ENCODE measurements at regions not wholly inside any gene's neighbourhood (a gene's known extent, or its start where the extent isn't known, plus 50 kb on each side); places are given as distances from the start of the nearest gene placed in this dataset.

- DNase-seq (ENCODE audit: low read depth, low spot score): no peak
- in situ Hi-C loops (cut with HindIII; ENCODE audit: low pct_unique_long_range_greater_than_20kb, low sequenced_read_pairs): no loop called here
Measured at GRCh38 chr3:25306066-25306465, 122.0 kb upstream of the RARB start.

DNA sequence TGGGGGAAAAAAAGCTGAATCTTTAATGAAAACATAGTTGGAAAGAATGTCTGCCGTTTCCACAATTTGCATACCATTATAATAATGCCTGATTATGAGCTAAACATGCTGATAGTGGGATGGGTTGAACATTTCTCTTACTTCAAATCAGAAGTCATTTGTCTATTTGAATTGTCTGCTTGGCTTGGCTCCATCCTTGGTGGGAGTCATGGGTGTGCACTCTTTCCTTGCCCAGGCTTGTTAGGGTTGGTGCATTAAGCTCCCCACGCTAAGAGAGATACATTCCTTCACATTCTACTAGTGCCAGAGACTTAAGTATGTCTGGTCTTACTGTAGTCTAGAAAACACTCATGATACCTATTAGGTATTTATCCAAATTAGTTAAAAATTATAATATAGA lies 121.4 kb upstream of the RARB start:
- in situ Hi-C loops (cut with HindIII; ENCODE audit: low pct_unique_long_range_greater_than_20kb, low sequenced_read_pairs): no loop called here
- DNase-seq (ENCODE audit: low read depth, low spot score): no peak

DNA sequence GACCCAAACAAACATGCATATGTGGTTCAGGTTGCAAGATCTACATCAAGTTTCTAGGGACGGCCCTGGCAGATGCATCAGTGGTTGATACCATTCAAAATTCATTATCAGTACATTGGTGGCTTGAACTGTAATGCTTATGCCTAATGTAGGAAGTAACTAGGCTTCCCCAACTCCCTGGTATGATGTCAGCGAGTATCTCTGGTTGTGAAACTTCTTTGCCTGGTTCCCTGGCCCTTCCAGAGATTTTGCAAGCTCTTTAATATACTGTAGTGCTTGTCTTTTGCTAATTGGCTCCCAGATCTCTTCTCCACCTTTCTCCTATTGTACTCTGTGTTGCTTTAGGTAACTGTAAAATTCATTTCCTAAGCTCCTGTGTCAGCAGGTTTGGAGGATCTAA lies 114.8 kb upstream of the RARB start:
- no peak for DNase-seq (ENCODE audit: low read depth, low spot score)
- in situ Hi-C loops (cut with HindIII; ENCODE audit: low pct_unique_long_range_greater_than_20kb, low sequenced_read_pairs): no loop called here

DNA sequence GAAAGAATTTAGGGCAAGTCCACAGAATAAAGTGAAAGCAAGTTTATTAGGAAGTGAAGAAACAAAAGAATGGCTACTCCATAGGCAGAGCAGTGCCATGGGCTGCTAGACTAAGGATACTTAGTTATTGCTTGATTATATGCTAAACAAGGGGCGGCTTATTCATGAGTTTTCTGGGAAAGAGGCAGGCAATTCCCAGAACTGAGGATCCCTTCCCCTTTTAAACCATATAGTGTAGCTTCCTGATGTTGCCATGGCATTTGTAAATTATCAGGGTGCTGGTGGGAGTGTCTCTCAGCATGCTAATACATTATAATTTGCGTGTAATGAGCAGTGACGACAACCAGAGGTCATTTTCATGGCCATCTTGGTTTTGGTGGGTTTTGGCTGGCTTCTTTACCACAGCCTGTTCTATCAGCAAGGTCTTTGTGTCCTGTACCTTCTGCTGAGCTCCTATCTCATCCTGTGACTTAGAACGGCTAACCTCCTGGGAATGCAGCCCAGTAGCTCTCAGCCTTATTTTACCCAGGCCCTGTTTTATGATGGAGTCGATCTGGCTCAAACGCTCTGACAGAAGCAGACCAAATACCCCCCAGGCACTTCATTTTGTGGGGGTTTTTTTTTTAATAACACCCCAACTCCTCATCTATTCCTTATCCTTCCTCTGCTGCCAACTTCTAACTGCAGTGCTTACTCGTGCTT lies 103.0 kb upstream of the RARB start:
- DNase-seq (ENCODE audit: low read depth, low spot score): no peak

GRCh38 chr3:25335356-25335755 lies 92.7 kb upstream of the RARB start:
- in situ Hi-C loops (cut with HindIII; ENCODE audit: low pct_unique_long_range_greater_than_20kb, low sequenced_read_pairs): no loop called here
- no peak for DNase-seq (ENCODE audit: low read depth, low spot score)

More for the DNA sequence above, 103.0 kb upstream of the RARB start:
- in situ Hi-C loops (cut with HindIII; ENCODE audit: low pct_unique_long_range_greater_than_20kb, low sequenced_read_pairs): no loop called here

DNA sequence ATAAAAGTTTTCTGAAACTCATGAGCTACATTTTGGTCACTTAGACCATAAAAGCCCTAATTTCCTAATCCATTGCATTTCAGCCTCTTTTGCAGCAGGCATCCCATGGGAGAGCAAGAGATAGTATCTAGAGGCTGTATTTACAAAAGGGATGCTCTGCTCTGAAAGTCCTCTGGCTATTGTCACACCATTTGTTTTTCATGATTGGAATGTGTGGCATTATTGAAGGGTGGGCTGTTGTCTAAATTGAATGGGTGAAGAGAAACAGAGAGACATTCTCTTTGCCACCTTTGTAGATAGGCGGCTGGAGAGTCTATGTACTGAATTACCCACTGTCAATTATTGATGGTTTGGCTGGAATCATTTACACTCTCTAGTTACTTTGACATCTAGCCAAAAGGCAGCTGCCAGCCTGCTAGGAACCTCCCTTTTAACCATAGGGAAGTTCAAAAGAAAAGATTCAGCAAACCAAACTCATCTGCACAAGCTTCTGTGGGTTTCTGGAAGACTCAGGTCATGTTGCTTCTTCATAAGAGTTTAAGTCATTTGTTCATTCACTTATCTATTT lies 89.8 kb upstream of the RARB start:
- DNase-seq (ENCODE audit: low read depth, low spot score): no peak
- in situ Hi-C loops (cut with HindIII; ENCODE audit: low pct_unique_long_range_greater_than_20kb, low sequenced_read_pairs): no loop called here

- in situ Hi-C loops (cut with HindIII; ENCODE audit: low pct_unique_long_range_greater_than_20kb, low sequenced_read_pairs): no loop called here
- DNase-seq (ENCODE audit: low read depth, low spot score): no peak
Measured at GRCh38 chr3:25339225-25339624, 88.8 kb upstream of the RARB start.

- in situ Hi-C loops (cut with HindIII; ENCODE audit: low pct_unique_long_range_greater_than_20kb, low sequenced_read_pairs): no loop called here
Measured at GRCh38 chr3:25344670-25345069, 83.4 kb upstream of the RARB start.

GRCh38 chr3:25349095-25349494 lies 79.0 kb upstream of the RARB start:
- DNase-seq (ENCODE audit: low read depth, low spot score): no peak
- in situ Hi-C loops (cut with HindIII; ENCODE audit: low pct_unique_long_range_greater_than_20kb, low sequenced_read_pairs): no loop called here

More at GRCh38 chr3:25344670-25345069, 83.4 kb upstream of the RARB start:
- no peak for DNase-seq (ENCODE audit: low read depth, low spot score)

GRCh38 chr3:25349828-25350724 lies 78.0 kb upstream of the RARB start:
- no peak for DNase-seq (ENCODE audit: low read depth, low spot score)
- in situ Hi-C loops (cut with HindIII; ENCODE audit: low pct_unique_long_range_greater_than_20kb, low sequenced_read_pairs): no loop called here

DNA sequence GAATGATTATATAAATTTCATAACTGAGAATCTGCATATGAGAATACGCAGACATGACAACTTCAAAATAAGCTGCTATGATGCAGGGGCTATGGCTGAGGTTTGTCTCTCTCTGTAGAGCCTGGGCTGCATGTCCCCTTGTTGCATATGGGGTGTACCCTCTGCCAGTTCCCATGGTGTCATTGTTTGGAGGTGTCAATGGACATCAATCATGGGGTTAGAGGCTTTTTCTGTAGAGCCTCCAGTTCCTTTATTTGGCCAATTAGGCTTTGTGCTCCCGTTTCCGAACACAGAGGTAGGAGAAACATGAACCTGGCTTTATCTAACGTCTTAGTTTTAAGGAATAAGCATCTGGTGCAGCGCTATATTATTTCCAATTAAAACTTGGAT lies 77.3 kb upstream of the RARB start:
- in situ Hi-C loops (cut with HindIII; ENCODE audit: low pct_unique_long_range_greater_than_20kb, low sequenced_read_pairs): no loop called here
- no peak for DNase-seq (ENCODE audit: low read depth, low spot score)

GRCh38 chr3:25354071-25354470 lies 74.0 kb upstream of the RARB start:
- in situ Hi-C loops (cut with HindIII; ENCODE audit: low pct_unique_long_range_greater_than_20kb, low sequenced_read_pairs): no loop called here
- no peak for DNase-seq (ENCODE audit: low read depth, low spot score)

GRCh38 chr3:25355034-25355885 lies 72.8 kb upstream of the RARB start:
- in situ Hi-C loops (cut with HindIII; ENCODE audit: low pct_unique_long_range_greater_than_20kb, low sequenced_read_pairs): no loop called here
- DNase-seq (ENCODE audit: low read depth, low spot score): no peak

DNA sequence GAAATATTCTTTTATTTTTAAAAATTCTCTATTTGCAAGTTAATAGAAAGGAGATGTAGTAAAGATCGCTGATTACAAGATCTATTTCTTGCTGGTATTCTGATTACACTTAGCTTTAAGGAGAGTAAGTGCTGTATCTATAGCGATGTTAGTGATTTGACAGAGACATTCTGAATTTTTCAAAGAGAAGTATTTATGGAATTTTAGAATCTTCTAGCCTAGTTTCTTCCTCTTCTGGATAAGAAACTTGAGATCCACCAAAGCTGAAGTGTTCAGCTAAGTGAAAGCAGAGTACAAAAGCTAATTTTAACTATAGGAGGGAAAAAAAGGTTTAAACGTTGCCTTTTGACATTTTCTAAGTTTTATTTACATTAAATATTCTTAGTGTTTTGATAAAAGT lies 72.1 kb upstream of the RARB start:
- in situ Hi-C loops (cut with HindIII; ENCODE audit: low pct_unique_long_range_greater_than_20kb, low sequenced_read_pairs): no loop called here
- DNase-seq (ENCODE audit: low read depth, low spot score): no peak

- no peak for DNase-seq (ENCODE audit: low read depth, low spot score)
- in situ Hi-C loops (cut with HindIII; ENCODE audit: low pct_unique_long_range_greater_than_20kb, low sequenced_read_pairs): no loop called here
Measured at GRCh38 chr3:25362118-25362517, 65.9 kb upstream of the RARB start.

DNA sequence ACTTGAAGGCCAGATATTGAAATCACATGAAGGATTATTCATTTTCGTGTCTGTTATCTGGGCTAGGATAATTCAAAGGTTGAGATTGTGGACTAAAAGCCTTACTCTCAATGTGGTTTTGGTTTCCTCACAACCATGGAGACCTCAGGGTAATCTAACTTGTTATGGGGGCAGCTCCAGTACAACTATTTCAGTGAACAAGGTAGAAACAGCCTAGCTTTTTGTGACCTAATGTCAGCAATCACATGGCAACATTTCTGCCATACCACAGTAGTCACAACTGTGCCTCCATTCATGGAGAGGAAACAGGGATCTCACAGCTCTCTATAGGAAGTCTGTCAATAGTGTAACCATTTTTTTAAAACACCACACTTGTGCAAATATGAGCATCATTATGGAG lies 62.4 kb upstream of the RARB start:
- peak; percentile 86 for DNase-seq (ENCODE audit: low read depth, low spot score)
- in situ Hi-C loops (cut with HindIII; ENCODE audit: low pct_unique_long_range_greater_than_20kb, low sequenced_read_pairs): no loop called here

GRCh38 chr3:25367025-25367424 lies 61.0 kb upstream of the RARB start:
- no peak for DNase-seq (ENCODE audit: low read depth, low spot score)
- in situ Hi-C loops (cut with HindIII; ENCODE audit: low pct_unique_long_range_greater_than_20kb, low sequenced_read_pairs): no loop called here

- in situ Hi-C loops (cut with HindIII; ENCODE audit: low pct_unique_long_range_greater_than_20kb, low sequenced_read_pairs): no loop called here
- no peak for DNase-seq (ENCODE audit: low read depth, low spot score)
Measured at GRCh38 chr3:25372167-25372566, 55.9 kb upstream of the RARB start.

Data from SK-MEL-5 (cell line).